ENCODE measurements at regions not wholly inside any gene's neighbourhood (a gene's known extent, or its start where the extent isn't known, plus 50 kb on each side); places are given as distances from the start of the nearest gene placed in this dataset.

DNA sequence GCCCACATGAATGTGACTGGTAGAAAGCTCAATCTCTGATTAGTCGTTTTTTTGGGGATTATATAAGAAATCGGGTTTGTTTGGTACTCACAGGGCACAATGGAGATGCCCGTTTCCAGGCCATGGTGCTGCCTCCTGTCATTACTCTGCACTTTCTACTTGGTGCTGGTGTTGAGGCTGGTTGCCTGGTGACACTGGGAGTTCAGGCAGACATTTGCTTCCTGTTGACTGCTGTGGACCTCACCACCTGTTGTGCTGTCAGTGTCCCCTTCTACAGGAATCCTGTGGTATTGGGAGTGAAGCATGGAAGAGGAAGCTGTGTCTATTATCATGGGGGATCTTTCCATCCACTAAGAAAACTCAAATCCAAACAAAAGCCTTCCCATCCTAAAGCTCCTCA, 227.2 kb upstream of the TBL1XR1 start:
- POLR2A ChIA-PET: no interaction called here
- no peak overlapping the region for H3K27ac ChIP-seq (ENCODE audit: insufficient read depth, low read depth, low read length)
- no peak overlapping the region for H3K4me3 ChIP-seq (replicated peaks in 1 of 3; ENCODE audit: insufficient read depth in 1 of 3, low read depth in 1 of 3, low read length in 3 of 3)
- CTCF ChIA-PET: no interaction called here
- BruUV-seq (replicated peaks): no TSS peak
- no peak overlapping the region for H3K4me2 ChIP-seq (ENCODE audit: insufficient read depth, low read length)
- no peaks in the 10 kb centered on the region for H3K9me1 ChIP-seq (replicated peaks; ENCODE audit: control insufficient read depth, extremely low read depth, insufficient read depth, low read length)
- H3K4me1 ChIP-seq (ENCODE audit: control insufficient read depth, extremely low read depth, insufficient read depth, low read length): no peaks in the 10 kb centered on the region
- H3K9ac ChIP-seq (replicated peaks; ENCODE audit: extremely low read depth, insufficient read depth, low read length): no peak overlapping the region
- H3K9me3 ChIP-seq (replicated peaks; ENCODE audit: control insufficient read depth, insufficient read depth, low read length): no peaks in the 10 kb centered on the region
- H3K79me2 ChIP-seq (ENCODE audit: control insufficient read depth, insufficient read depth, low read length): no peaks in the 10 kb centered on the region
- intact Hi-C loops (cut with micrococcal nuclease): no loop called here
- TF ChIP-seq GATA2 (IDR thresholded peaks at IDR 0.05; ENCODE audit: insufficient read depth, insufficient read length, low read depth, low read length): no peak
- TF ChIP-seq, protein P1, sequence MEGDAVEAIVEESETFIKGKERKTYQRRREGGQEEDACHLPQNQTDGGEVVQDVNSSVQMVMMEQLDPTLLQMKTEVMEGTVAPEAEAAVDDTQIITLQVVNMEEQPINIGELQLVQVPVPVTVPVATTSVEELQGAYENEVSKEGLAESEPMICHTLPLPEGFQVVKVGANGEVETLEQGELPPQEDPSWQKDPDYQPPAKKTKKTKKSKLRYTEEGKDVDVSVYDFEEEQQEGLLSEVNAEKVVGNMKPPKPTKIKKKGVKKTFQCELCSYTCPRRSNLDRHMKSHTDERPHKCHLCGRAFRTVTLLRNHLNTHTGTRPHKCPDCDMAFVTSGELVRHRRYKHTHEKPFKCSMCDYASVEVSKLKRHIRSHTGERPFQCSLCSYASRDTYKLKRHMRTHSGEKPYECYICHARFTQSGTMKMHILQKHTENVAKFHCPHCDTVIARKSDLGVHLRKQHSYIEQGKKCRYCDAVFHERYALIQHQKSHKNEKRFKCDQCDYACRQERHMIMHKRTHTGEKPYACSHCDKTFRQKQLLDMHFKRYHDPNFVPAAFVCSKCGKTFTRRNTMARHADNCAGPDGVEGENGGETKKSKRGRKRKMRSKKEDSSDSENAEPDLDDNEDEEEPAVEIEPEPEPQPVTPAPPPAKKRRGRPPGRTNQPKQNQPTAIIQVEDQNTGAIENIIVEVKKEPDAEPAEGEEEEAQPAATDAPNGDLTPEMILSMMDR (IDR thresholded peaks at IDR 0.05; ENCODE audit: extremely low read depth in 1 of 2, insufficient read depth in 1 of 2, low read depth in 1 of 2, low read length in 2 of 2): no peak
- TF ChIP-seq POLR2AphosphoS5 (IDR thresholded peaks at IDR 0.05; ENCODE audit: insufficient read depth, low read depth, low read length): no peak
- no peak for TF ChIP-seq MYC (IDR thresholded peaks at IDR 0.05; ENCODE audit: low read depth, low read length)
- no peak for TF ChIP-seq EZH2 (IDR thresholded peaks at IDR 0.05; ENCODE audit: borderline replicate concordance, low read depth, low read length, severe bottlenecking)
- TF ChIP-seq JUN (IDR thresholded peaks at IDR 0.05; ENCODE audit: borderline replicate concordance, insufficient read depth, insufficient read length, low read depth): no peak
- TF ChIP-seq, protein P2, sequence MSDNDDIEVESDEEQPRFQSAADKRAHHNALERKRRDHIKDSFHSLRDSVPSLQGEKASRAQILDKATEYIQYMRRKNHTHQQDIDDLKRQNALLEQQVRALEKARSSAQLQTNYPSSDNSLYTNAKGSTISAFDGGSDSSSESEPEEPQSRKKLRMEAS (IDR thresholded peaks at IDR 0.05; ENCODE audit: insufficient read depth, insufficient read length): no peak
- no peak for TF ChIP-seq POLR2A (IDR thresholded peaks at IDR 0.05; ENCODE audit: low read depth, low read length)
- no peak for TF ChIP-seq FOS (IDR thresholded peaks at IDR 0.05; ENCODE audit: borderline replicate concordance, insufficient read depth, low read length)
- DNase-seq (ENCODE audit: low read depth, low spot score): no peak
- H4K20me1 ChIP-seq (replicated peaks; ENCODE audit: control insufficient read depth, extremely low read depth, insufficient read depth, low read length): no peaks in the 10 kb centered on the region
- dilution Hi-C loops (cut with MboI; ENCODE audit: extremely low pct_ligation_motif_present, low sequenced_read_pairs): no loop called here
- H3K27me3 ChIP-seq (ENCODE audit: control insufficient read depth in 2 of 2, insufficient read depth in 2 of 2, low read length in 2 of 2): no peaks in the 10 kb centered on the region
- no peaks in the 10 kb centered on the region for H3K36me3 ChIP-seq (ENCODE audit: control insufficient read depth in 2 of 2, extremely low read depth in 1 of 2, insufficient read depth in 2 of 2, low read length in 2 of 2)
- FAIRE-seq: no peak
- H2AFZ ChIP-seq (ENCODE audit: low read depth, low read length): no peak overlapping the region
